ENCODE measurements at regions not wholly inside any gene's neighbourhood (a gene's known extent, or its start where the extent isn't known, plus 50 kb on each side); places are given as distances from the start of the nearest gene placed in this dataset.

GRCh38 chr2:60268661-60269060 lies 284.8 kb downstream of the BCL11A start:
- DNase-seq (ENCODE audit: low spot score): no peak
- in situ Hi-C loops (cut with HindIII; ENCODE audit: low sequenced_read_pairs): no loop called here

- in situ Hi-C loops (cut with HindIII; ENCODE audit: low sequenced_read_pairs): no loop called here
- no peak for DNase-seq (ENCODE audit: low spot score)
Measured at GRCh38 chr2:60268032-60268431, 285.4 kb downstream of the BCL11A start.

GRCh38 chr2:60267122-60267521 lies 286.3 kb downstream of the BCL11A start:
- in situ Hi-C loops (cut with HindIII; ENCODE audit: low sequenced_read_pairs): no loop called here

GRCh38 chr2:60262178-60262577 lies 291.3 kb downstream of the BCL11A start:
- no peak for DNase-seq (ENCODE audit: low spot score)
- in situ Hi-C loops (cut with HindIII; ENCODE audit: low sequenced_read_pairs): no loop called here

More at GRCh38 chr2:60267122-60267521, 286.3 kb downstream of the BCL11A start:
- no peak for DNase-seq (ENCODE audit: low spot score)

GRCh38 chr2:60260639-60261296 lies 292.7 kb downstream of the BCL11A start:
- in situ Hi-C loops (cut with HindIII; ENCODE audit: low sequenced_read_pairs): no loop called here
- no peak for DNase-seq (ENCODE audit: low spot score)

GRCh38 chr2:60259781-60260180 lies 293.7 kb downstream of the BCL11A start:
- in situ Hi-C loops (cut with HindIII; ENCODE audit: low sequenced_read_pairs): no loop called here
- no peak for DNase-seq (ENCODE audit: low spot score)

GRCh38 chr2:60252581-60253150 lies 300.8 kb downstream of the BCL11A start:
- in situ Hi-C loops (cut with HindIII; ENCODE audit: low sequenced_read_pairs): no loop called here
- no peak for DNase-seq (ENCODE audit: low spot score)

GRCh38 chr2:60251247-60251646 lies 302.2 kb downstream of the BCL11A start:
- DNase-seq (ENCODE audit: low spot score): no peak
- in situ Hi-C loops (cut with HindIII; ENCODE audit: low sequenced_read_pairs): no loop called here

- no peak for DNase-seq (ENCODE audit: low spot score)
- in situ Hi-C loops (cut with HindIII; ENCODE audit: low sequenced_read_pairs): no loop called here
Measured at GRCh38 chr2:60249879-60250278, 303.6 kb downstream of the BCL11A start.

GRCh38 chr2:60247471-60247870 lies 306.0 kb downstream of the BCL11A start:
- in situ Hi-C loops (cut with HindIII; ENCODE audit: low sequenced_read_pairs): no loop called here
- no peak for DNase-seq (ENCODE audit: low spot score)

GRCh38 chr2:60246583-60246982 lies 306.9 kb downstream of the BCL11A start:
- in situ Hi-C loops (cut with HindIII; ENCODE audit: low sequenced_read_pairs): no loop called here

GRCh38 chr2:60234274-60234986 lies 319.0 kb downstream of the BCL11A start:
- in situ Hi-C loops (cut with HindIII; ENCODE audit: low sequenced_read_pairs): no loop called here
- no peak for DNase-seq (ENCODE audit: low spot score)

More at GRCh38 chr2:60246583-60246982, 306.9 kb downstream of the BCL11A start:
- no peak for DNase-seq (ENCODE audit: low spot score)

GRCh38 chr2:60230596-60230995 lies 322.9 kb downstream of the BCL11A start:
- in situ Hi-C loops (cut with HindIII; ENCODE audit: low sequenced_read_pairs): no loop called here

GRCh38 chr2:60230037-60230436 lies 323.4 kb downstream of the BCL11A start:
- in situ Hi-C loops (cut with HindIII; ENCODE audit: low sequenced_read_pairs): no loop called here
- no peak for DNase-seq (ENCODE audit: low spot score)

More at GRCh38 chr2:60230596-60230995, 322.9 kb downstream of the BCL11A start:
- no peak for DNase-seq (ENCODE audit: low spot score)

GRCh38 chr2:60226943-60227342 lies 326.5 kb downstream of the BCL11A start:
- in situ Hi-C loops (cut with HindIII; ENCODE audit: low sequenced_read_pairs): no loop called here

GRCh38 chr2:60226191-60226590 lies 327.3 kb downstream of the BCL11A start:
- DNase-seq (ENCODE audit: low spot score): no peak
- in situ Hi-C loops (cut with HindIII; ENCODE audit: low sequenced_read_pairs): no loop called here

More at GRCh38 chr2:60226943-60227342, 326.5 kb downstream of the BCL11A start:
- DNase-seq (ENCODE audit: low spot score): no peak

GRCh38 chr2:60223859-60224258 lies 329.6 kb downstream of the BCL11A start:
- DNase-seq (ENCODE audit: low spot score): no peak
- in situ Hi-C loops (cut with HindIII; ENCODE audit: low sequenced_read_pairs): no loop called here

- no peak for DNase-seq (ENCODE audit: low spot score)
- in situ Hi-C loops (cut with HindIII; ENCODE audit: low sequenced_read_pairs): no loop called here
Measured at GRCh38 chr2:60221098-60221497, 332.4 kb downstream of the BCL11A start.

- in situ Hi-C loops (cut with HindIII; ENCODE audit: low sequenced_read_pairs): no loop called here
- DNase-seq (ENCODE audit: low spot score): peak; percentile 3
Measured at GRCh38 chr2:60219536-60219935, 333.9 kb downstream of the BCL11A start.

- DNase-seq (ENCODE audit: low spot score): no peak
- in situ Hi-C loops (cut with HindIII; ENCODE audit: low sequenced_read_pairs): no loop called here
Measured at GRCh38 chr2:60216452-60216995, 336.9 kb downstream of the BCL11A start.
